ENCODE measurements at regions not wholly inside any gene's neighbourhood (a gene's known extent, or its start where the extent isn't known, plus 50 kb on each side); places are given as distances from the start of the nearest gene placed in this dataset.

GRCh38 chr15:89414571-89414970 lies 79.9 kb upstream of the POLG start:
- TF ChIP-seq ZBTB7A (IDR thresholded peaks at IDR 0.05; ENCODE audit: low read depth) (no peak), EP300 (IDR thresholded peaks at IDR 0.05; ENCODE audit: borderline replicate concordance) (no peak), TAF1 (IDR thresholded peaks at IDR 0.05; ENCODE audit: low read depth) (no peak), RAD21 (IDR thresholded peaks at IDR 0.05; ENCODE audit: low read depth) (no peak), FOXM1 (IDR thresholded peaks at IDR 0.05; ENCODE audit: borderline replicate concordance, low read depth) (no peak), USF1 (IDR thresholded peaks at IDR 0.05) (no peak), TCF12 (IDR thresholded peaks at IDR 0.05; ENCODE audit: low read depth) (no peak)

- TF ChIP-seq NFIC (IDR thresholded peaks at IDR 0.05): no peak
- TF ChIP-seq EGR1 (IDR thresholded peaks at IDR 0.05): no peak
- no peak for TF ChIP-seq TEAD4 (IDR thresholded peaks at IDR 0.05)
- no peak for TF ChIP-seq ZBTB7A (IDR thresholded peaks at IDR 0.05; ENCODE audit: low read depth)
- TF ChIP-seq, protein P1, sequence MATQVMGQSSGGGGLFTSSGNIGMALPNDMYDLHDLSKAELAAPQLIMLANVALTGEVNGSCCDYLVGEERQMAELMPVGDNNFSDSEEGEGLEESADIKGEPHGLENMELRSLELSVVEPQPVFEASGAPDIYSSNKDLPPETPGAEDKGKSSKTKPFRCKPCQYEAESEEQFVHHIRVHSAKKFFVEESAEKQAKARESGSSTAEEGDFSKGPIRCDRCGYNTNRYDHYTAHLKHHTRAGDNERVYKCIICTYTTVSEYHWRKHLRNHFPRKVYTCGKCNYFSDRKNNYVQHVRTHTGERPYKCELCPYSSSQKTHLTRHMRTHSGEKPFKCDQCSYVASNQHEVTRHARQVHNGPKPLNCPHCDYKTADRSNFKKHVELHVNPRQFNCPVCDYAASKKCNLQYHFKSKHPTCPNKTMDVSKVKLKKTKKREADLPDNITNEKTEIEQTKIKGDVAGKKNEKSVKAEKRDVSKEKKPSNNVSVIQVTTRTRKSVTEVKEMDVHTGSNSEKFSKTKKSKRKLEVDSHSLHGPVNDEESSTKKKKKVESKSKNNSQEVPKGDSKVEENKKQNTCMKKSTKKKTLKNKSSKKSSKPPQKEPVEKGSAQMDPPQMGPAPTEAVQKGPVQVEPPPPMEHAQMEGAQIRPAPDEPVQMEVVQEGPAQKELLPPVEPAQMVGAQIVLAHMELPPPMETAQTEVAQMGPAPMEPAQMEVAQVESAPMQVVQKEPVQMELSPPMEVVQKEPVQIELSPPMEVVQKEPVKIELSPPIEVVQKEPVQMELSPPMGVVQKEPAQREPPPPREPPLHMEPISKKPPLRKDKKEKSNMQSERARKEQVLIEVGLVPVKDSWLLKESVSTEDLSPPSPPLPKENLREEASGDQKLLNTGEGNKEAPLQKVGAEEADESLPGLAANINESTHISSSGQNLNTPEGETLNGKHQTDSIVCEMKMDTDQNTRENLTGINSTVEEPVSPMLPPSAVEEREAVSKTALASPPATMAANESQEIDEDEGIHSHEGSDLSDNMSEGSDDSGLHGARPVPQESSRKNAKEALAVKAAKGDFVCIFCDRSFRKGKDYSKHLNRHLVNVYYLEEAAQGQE (IDR thresholded peaks at IDR 0.05; ENCODE audit: low read depth): no peak
- TF ChIP-seq MAX (IDR thresholded peaks at IDR 0.05): no peak
- no peak for TF ChIP-seq RAD21 (IDR thresholded peaks at IDR 0.05; ENCODE audit: low read depth)
- no peak for TF ChIP-seq YY1 (IDR thresholded peaks at IDR 0.05; ENCODE audit: low read depth)
- TF ChIP-seq TCF12 (IDR thresholded peaks at IDR 0.05; ENCODE audit: low read depth): no peak
- TF ChIP-seq TAF1 (IDR thresholded peaks at IDR 0.05; ENCODE audit: low read depth): no peak
- TF ChIP-seq EP300 (IDR thresholded peaks at IDR 0.05; ENCODE audit: borderline replicate concordance): no peak
- TF ChIP-seq USF1 (IDR thresholded peaks at IDR 0.05): no peak
- no peak for TF ChIP-seq CREB1 (IDR thresholded peaks at IDR 0.05; ENCODE audit: low read depth)
Measured at GRCh38 chr15:89413877-89414276, 79.3 kb upstream of the POLG start.

- TF ChIP-seq FOXM1 (IDR thresholded peaks at IDR 0.05; ENCODE audit: borderline replicate concordance, low read depth) (no peak), USF1 (IDR thresholded peaks at IDR 0.05) (no peak), ZBTB7A (IDR thresholded peaks at IDR 0.05; ENCODE audit: low read depth) (no peak), RAD21 (IDR thresholded peaks at IDR 0.05; ENCODE audit: low read depth) (no peak), NFIC (IDR thresholded peaks at IDR 0.05) (no peak), YY1 (IDR thresholded peaks at IDR 0.05; ENCODE audit: low read depth) (no peak), TEAD4 (IDR thresholded peaks at IDR 0.05) (no peak), CREB1 (IDR thresholded peaks at IDR 0.05; ENCODE audit: low read depth) (no peak)
Measured at GRCh38 chr15:89412905-89413411, 78.3 kb upstream of the POLG start.

- TF ChIP-seq YY1 (IDR thresholded peaks at IDR 0.05; ENCODE audit: low read depth): no peak
Measured at GRCh38 chr15:89410039-89410435, 75.4 kb upstream of the POLG start.

GRCh38 chr15:89409184-89410038 lies 74.8 kb upstream of the POLG start:
- TF ChIP-seq ZBTB7A (IDR thresholded peaks at IDR 0.05; ENCODE audit: low read depth): no peak

DNA sequence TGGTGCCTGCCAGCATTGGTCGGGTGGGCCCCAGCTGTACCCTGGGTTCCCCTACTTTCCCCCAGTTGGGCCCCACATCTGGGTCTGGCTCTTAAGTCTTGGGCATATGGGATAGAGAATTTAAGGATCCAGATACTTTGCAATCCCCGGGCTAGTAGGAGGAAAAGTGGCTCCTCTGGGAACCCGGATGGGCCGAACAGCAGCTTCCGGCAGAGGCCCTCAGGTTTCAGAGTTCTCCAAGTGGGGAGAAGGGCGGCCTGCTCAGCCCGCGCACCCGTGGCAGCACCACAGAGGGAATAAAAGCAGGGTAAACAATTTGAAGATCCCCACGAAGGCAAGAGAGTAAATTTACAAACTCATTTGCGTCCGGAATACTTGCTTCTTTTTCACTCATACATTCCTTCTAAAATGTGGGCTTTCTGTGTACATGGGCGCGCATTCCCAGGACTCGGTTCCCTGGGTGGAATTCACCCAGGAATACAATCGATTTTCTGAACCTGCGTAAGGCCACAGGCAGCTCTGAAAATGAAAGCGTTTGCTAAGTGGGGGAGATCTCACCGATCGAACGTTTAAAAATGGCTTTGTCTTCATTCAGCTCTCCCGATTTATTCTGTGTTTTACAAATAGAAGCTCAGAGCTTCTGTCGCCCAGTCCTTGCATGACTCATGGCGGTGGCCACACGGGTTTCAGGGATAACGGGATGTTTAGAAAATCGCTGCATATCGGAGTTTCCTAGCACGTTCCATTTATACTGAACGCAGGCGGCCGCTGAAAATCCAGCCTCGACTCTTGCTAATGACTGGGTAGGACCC lies 74.0 kb upstream of the POLG start:
- TF ChIP-seq EP300 (IDR thresholded peaks at IDR 0.05; ENCODE audit: borderline replicate concordance): no peak
- TF ChIP-seq, protein P1 (IDR thresholded peaks at IDR 0.05; ENCODE audit: low read depth): no peak
- TF ChIP-seq ZBTB7A (IDR thresholded peaks at IDR 0.05; ENCODE audit: low read depth): no peak
- TF ChIP-seq CEBPB (IDR thresholded peaks at IDR 0.05): no peak
- TF ChIP-seq USF1 (IDR thresholded peaks at IDR 0.05): no peak
- no peak for TF ChIP-seq EGR1 (IDR thresholded peaks at IDR 0.05)
- TF ChIP-seq TEAD4 (IDR thresholded peaks at IDR 0.05): no peak
- no peak for TF ChIP-seq NFIC (IDR thresholded peaks at IDR 0.05)
- no peak for TF ChIP-seq YY1 (IDR thresholded peaks at IDR 0.05; ENCODE audit: low read depth)
- TF ChIP-seq TCF12 (IDR thresholded peaks at IDR 0.05; ENCODE audit: low read depth): no peak
- no peak for TF ChIP-seq TAF1 (IDR thresholded peaks at IDR 0.05; ENCODE audit: low read depth)
- no peak for TF ChIP-seq MAX (IDR thresholded peaks at IDR 0.05)
- no peak for TF ChIP-seq FOXM1 (IDR thresholded peaks at IDR 0.05; ENCODE audit: borderline replicate concordance, low read depth)
- TF ChIP-seq RAD21 (IDR thresholded peaks at IDR 0.05; ENCODE audit: low read depth): no peak
- TF ChIP-seq CREB1 (IDR thresholded peaks at IDR 0.05; ENCODE audit: low read depth): no peak
